C4-2B (cell line): ENCODE measurements at regions not wholly inside any gene's neighbourhood (a gene's known extent, or its start where the extent isn't known, plus 50 kb on each side); places are given as distances from the start of the nearest gene placed in this dataset.
"Not testable (repeated sequence)": the region's sequence is repeated elsewhere in the genome, so short reads cannot be mapped to it uniquely, and the experiment has no call there.

ENCODE experiments used
- ZFX ChIP-seq: fragments of 450-650 bp; IDR thresholded peaks from 2 replicates; pipeline ENCODE4 v1.6.1; 2017
- TF ChIP-seq, protein P1 (sequence below): fragments of 450-650 bp; conservative IDR thresholded peaks from 2 replicates; pipeline ENCODE4 v1.5.1; 2017; ENCODE audit warnings: mild to moderate bottlenecking

DNA sequence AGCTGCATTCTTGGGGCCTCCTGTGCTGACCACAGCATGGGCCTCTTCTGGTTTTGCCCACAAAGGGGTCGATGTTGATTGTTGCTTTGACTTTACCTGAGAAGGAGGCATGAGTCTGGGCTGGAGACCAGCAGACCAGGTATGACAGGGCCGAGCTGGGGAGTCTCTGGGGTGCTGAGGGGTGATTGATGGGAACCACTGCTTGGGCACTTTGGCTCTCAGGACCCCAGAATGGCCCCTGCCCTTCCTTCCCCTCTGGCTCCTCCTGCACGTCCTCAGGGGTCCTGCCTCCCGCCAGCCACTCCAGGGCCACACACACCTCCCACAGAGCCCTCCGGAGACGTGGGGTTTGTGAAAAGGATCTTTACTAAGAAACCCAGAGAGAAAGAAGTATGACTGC, 70.0 kb downstream of the TMEM121 start:
- TF ChIP-seq, protein P1, sequence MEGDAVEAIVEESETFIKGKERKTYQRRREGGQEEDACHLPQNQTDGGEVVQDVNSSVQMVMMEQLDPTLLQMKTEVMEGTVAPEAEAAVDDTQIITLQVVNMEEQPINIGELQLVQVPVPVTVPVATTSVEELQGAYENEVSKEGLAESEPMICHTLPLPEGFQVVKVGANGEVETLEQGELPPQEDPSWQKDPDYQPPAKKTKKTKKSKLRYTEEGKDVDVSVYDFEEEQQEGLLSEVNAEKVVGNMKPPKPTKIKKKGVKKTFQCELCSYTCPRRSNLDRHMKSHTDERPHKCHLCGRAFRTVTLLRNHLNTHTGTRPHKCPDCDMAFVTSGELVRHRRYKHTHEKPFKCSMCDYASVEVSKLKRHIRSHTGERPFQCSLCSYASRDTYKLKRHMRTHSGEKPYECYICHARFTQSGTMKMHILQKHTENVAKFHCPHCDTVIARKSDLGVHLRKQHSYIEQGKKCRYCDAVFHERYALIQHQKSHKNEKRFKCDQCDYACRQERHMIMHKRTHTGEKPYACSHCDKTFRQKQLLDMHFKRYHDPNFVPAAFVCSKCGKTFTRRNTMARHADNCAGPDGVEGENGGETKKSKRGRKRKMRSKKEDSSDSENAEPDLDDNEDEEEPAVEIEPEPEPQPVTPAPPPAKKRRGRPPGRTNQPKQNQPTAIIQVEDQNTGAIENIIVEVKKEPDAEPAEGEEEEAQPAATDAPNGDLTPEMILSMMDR = not testable (repeated sequence)
- not testable (repeated sequence) for TF ChIP-seq ZFX
